ENCODE measurements at regions not wholly inside any gene's neighbourhood (a gene's known extent, or its start where the extent isn't known, plus 50 kb on each side); places are given as distances from the start of the nearest gene placed in this dataset.

DNA sequence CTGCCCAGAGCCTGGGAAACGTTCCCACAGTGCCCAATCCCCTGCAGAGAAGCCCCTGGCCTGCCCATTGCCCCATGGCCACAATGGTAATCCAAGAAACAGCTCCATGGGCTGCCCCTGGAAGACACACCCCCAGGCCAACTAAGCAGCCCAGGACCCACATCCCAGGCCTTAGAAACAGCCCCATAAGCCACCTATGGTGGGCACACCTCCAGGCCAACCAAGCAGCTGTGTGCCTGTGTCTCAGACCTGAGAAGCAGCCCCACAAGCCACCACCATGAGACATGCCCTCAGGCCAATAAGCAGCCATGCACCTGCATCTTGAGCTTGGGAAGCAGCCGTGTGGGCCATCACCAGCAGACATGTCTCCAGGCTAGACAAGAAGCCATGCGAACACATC lies 52.9 kb upstream of the SSBP2 start:
- H3K4me3 Mint-ChIP-seq, result no peak overlapping the region
- no peak for DNase-seq (ENCODE audit: low spot score)
- POLR2A ChIA-PET, result no interaction called here
- peaks cover 9% of the 10 kb centered on the region for H3K4me1 Mint-ChIP-seq
- H3K27me3 Mint-ChIP-seq (ENCODE audit: low read depth), result no peaks in the 10 kb centered on the region
- peaks cover 18% of the 10 kb centered on the region for H3K36me3 Mint-ChIP-seq
- ATAC-seq, result no peak
- CTCF ChIA-PET, result no interaction called here
- no peak overlapping the region for H3K27ac Mint-ChIP-seq
- peaks cover 33% of the 10 kb centered on the region for H3K9me3 Mint-ChIP-seq
- TF ChIP-seq NR1H2 (CRISPR knock-in tag; IDR thresholded peaks at IDR 0.05) (no peak), NR3C1 (CRISPR knock-in tag; conservative IDR thresholded peaks at IDR 0.05; ENCODE audit: low read depth) (no peak), AFF4 (CRISPR knock-in tag; IDR thresholded peaks at IDR 0.05; ENCODE audit: borderline replicate concordance) (no peak), SOX15 (CRISPR knock-in tag; IDR thresholded peaks at IDR 0.05) (no peak), GRHL2 (CRISPR knock-in tag; IDR thresholded peaks at IDR 0.05; ENCODE audit: insufficient replicate concordance, severe bottlenecking) (no peak), HMGXB4 (CRISPR knock-in tag; IDR thresholded peaks at IDR 0.05) (no peak), MXD4 (CRISPR knock-in tag; IDR thresholded peaks at IDR 0.05; ENCODE audit: borderline replicate concordance) (no peak), NFATC4 (CRISPR knock-in tag; IDR thresholded peaks at IDR 0.05) (no peak), FOXJ3 (CRISPR knock-in tag; IDR thresholded peaks at IDR 0.05; ENCODE audit: borderline replicate concordance) (no peak), SMAD3 (CRISPR knock-in tag; IDR thresholded peaks at IDR 0.05; ENCODE audit: borderline replicate concordance) (no peak), ATF1 (CRISPR knock-in tag; IDR thresholded peaks at IDR 0.05) (no peak), TEAD4 (CRISPR knock-in tag; IDR thresholded peaks at IDR 0.05) (no peak), ATF6 (CRISPR knock-in tag; IDR thresholded peaks at IDR 0.05) (no peak), NFYB (CRISPR knock-in tag; conservative IDR thresholded peaks at IDR 0.05; ENCODE audit: low read depth) (no peak), ZBTB21 (CRISPR knock-in tag; IDR thresholded peaks at IDR 0.05; ENCODE audit: borderline replicate concordance) (no peak), ETV6 (CRISPR knock-in tag; IDR thresholded peaks at IDR 0.05) (no peak), ZNF396 (CRISPR knock-in tag; IDR thresholded peaks at IDR 0.05; ENCODE audit: borderline replicate concordance) (no peak)
- TF ChIP-seq, protein P1, sequence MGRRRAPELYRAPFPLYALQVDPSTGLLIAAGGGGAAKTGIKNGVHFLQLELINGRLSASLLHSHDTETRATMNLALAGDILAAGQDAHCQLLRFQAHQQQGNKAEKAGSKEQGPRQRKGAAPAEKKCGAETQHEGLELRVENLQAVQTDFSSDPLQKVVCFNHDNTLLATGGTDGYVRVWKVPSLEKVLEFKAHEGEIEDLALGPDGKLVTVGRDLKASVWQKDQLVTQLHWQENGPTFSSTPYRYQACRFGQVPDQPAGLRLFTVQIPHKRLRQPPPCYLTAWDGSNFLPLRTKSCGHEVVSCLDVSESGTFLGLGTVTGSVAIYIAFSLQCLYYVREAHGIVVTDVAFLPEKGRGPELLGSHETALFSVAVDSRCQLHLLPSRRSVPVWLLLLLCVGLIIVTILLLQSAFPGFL (CRISPR knock-in tag; IDR thresholded peaks at IDR 0.05; ENCODE audit: borderline replicate concordance), result no peak
- TF ChIP-seq, protein P2, sequence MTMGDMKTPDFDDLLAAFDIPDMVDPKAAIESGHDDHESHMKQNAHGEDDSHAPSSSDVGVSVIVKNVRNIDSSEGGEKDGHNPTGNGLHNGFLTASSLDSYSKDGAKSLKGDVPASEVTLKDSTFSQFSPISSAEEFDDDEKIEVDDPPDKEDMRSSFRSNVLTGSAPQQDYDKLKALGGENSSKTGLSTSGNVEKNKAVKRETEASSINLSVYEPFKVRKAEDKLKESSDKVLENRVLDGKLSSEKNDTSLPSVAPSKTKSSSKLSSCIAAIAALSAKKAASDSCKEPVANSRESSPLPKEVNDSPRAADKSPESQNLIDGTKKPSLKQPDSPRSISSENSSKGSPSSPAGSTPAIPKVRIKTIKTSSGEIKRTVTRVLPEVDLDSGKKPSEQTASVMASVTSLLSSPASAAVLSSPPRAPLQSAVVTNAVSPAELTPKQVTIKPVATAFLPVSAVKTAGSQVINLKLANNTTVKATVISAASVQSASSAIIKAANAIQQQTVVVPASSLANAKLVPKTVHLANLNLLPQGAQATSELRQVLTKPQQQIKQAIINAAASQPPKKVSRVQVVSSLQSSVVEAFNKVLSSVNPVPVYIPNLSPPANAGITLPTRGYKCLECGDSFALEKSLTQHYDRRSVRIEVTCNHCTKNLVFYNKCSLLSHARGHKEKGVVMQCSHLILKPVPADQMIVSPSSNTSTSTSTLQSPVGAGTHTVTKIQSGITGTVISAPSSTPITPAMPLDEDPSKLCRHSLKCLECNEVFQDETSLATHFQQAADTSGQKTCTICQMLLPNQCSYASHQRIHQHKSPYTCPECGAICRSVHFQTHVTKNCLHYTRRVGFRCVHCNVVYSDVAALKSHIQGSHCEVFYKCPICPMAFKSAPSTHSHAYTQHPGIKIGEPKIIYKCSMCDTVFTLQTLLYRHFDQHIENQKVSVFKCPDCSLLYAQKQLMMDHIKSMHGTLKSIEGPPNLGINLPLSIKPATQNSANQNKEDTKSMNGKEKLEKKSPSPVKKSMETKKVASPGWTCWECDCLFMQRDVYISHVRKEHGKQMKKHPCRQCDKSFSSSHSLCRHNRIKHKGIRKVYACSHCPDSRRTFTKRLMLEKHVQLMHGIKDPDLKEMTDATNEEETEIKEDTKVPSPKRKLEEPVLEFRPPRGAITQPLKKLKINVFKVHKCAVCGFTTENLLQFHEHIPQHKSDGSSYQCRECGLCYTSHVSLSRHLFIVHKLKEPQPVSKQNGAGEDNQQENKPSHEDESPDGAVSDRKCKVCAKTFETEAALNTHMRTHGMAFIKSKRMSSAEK (CRISPR knock-in tag; IDR thresholded peaks at IDR 0.05; ENCODE audit: borderline replicate concordance), result no peak

Data from WTC11 (cell line).